HG03175 (cell line): ENCODE measurements at regions not wholly inside any gene's neighbourhood (a gene's known extent, or its start where the extent isn't known, plus 50 kb on each side); places are given as distances from the start of the nearest gene placed in this dataset.
"Not testable (repeated sequence)": the region's sequence is repeated elsewhere in the genome, so short reads cannot be mapped to it uniquely, and the experiment has no call there.

Experiments
- ATAC-seq: cut with Tn5 transposase; IDR thresholded peaks from one replicate; pipeline ENCODE4 v1.9.1; 2021; ENCODE audit warnings: mild to moderate bottlenecking, moderate library complexity; ENCODE audit not compliant: unreplicated experiment

- no peak for ATAC-seq
These were observed 841.4 kb upstream of the LRATD1 start for GRCh38 chr2:13791019-13791547.

- ATAC-seq: no peak
These were observed 826.0 kb upstream of the LRATD1 start for GRCh38 chr2:13806539-13806938.

- no peak for ATAC-seq
These were observed 819.3 kb upstream of the LRATD1 start for GRCh38 chr2:13813236-13813635.

GRCh38 chr2:13818002-13818401 lies 814.5 kb upstream of the LRATD1 start:
- ATAC-seq: no peak

- ATAC-seq: no peak
These were observed 812.6 kb upstream of the LRATD1 start for GRCh38 chr2:13819896-13820295.

- ATAC-seq: no peak
These were observed 811.1 kb upstream of the LRATD1 start for GRCh38 chr2:13821255-13821880.

GRCh38 chr2:13822365-13822764 lies 810.2 kb upstream of the LRATD1 start:
- ATAC-seq: no peak

- no peak for ATAC-seq
These were observed 806.1 kb upstream of the LRATD1 start for GRCh38 chr2:13826314-13826853.

- no peak for ATAC-seq
These were observed 773.9 kb upstream of the LRATD1 start for GRCh38 chr2:13858626-13859025.

- not testable (repeated sequence) for ATAC-seq
These were observed 764.2 kb upstream of the LRATD1 start for GRCh38 chr2:13868275-13868674.

- no peak for ATAC-seq
These were observed 756.0 kb upstream of the LRATD1 start for GRCh38 chr2:13876491-13877037.

- no peak for ATAC-seq
These were observed 754.9 kb upstream of the LRATD1 start for GRCh38 chr2:13877571-13877970.

GRCh38 chr2:13884291-13884976 lies 748.1 kb upstream of the LRATD1 start:
- ATAC-seq: no peak

GRCh38 chr2:13901526-13901925 lies 731.0 kb upstream of the LRATD1 start:
- no peak for ATAC-seq

- no peak for ATAC-seq
These were observed 726.7 kb upstream of the LRATD1 start for GRCh38 chr2:13905831-13906230.

GRCh38 chr2:13916066-13916465 lies 716.5 kb upstream of the LRATD1 start:
- ATAC-seq: no peak

GRCh38 chr2:13917958-13918357 lies 714.6 kb upstream of the LRATD1 start:
- no peak for ATAC-seq

- ATAC-seq: no peak
These were observed 712.5 kb upstream of the LRATD1 start for GRCh38 chr2:13919981-13920382.

- ATAC-seq: no peak
These were observed 711.3 kb upstream of the LRATD1 start for GRCh38 chr2:13921245-13921644.

GRCh38 chr2:13923823-13924222 lies 708.7 kb upstream of the LRATD1 start:
- no peak for ATAC-seq

GRCh38 chr2:13942111-13942510 lies 690.4 kb upstream of the LRATD1 start:
- no peak for ATAC-seq

- no peak for ATAC-seq
These were observed 681.8 kb upstream of the LRATD1 start for GRCh38 chr2:13950761-13951160.
